ENCODE measurements at regions not wholly inside any gene's neighbourhood (a gene's known extent, or its start where the extent isn't known, plus 50 kb on each side); places are given as distances from the start of the nearest gene placed in this dataset.

GRCh38 chr18:55833543-55833942, 245.6 kb upstream of the TCF4 start:
- H3K27ac ChIP-seq (ENCODE audit: low read length), result no peak overlapping the region
- no peak overlapping the region for H3K4me3 ChIP-seq (ENCODE audit: low read length in 2 of 2)
- H3K9ac ChIP-seq (ENCODE audit: low read length in 2 of 2), result no peak overlapping the region
- no peaks in the 10 kb centered on the region for H3K36me3 ChIP-seq (ENCODE audit: control insufficient read depth in 2 of 2, insufficient read depth in 2 of 2, low read length in 2 of 2)
- no peaks in the 10 kb centered on the region for H3K27me3 ChIP-seq (ENCODE audit: control insufficient read depth in 1 of 2, insufficient read depth in 2 of 2, low read length in 2 of 2)
- no peaks in the 10 kb centered on the region for H3K9me3 ChIP-seq (ENCODE audit: control insufficient read depth in 2 of 2, low read length in 2 of 2)
- no peaks in the 10 kb centered on the region for H3K4me1 ChIP-seq (ENCODE audit: control insufficient read depth, insufficient read depth, low read length)

- H3K27me3 ChIP-seq (ENCODE audit: control insufficient read depth in 1 of 2, insufficient read depth in 2 of 2, low read length in 2 of 2), result no peaks in the 10 kb centered on the region
- no peaks in the 10 kb centered on the region for H3K36me3 ChIP-seq (ENCODE audit: control insufficient read depth in 2 of 2, insufficient read depth in 2 of 2, low read length in 2 of 2)
- H3K4me3 ChIP-seq (ENCODE audit: low read length in 2 of 2), result no peak overlapping the region
- H3K9ac ChIP-seq (ENCODE audit: low read length in 2 of 2), result no peak overlapping the region
- H3K9me3 ChIP-seq (ENCODE audit: control insufficient read depth in 2 of 2, low read length in 2 of 2), result no peaks in the 10 kb centered on the region
- no peaks in the 10 kb centered on the region for H3K4me1 ChIP-seq (ENCODE audit: control insufficient read depth, insufficient read depth, low read length)
- no peak overlapping the region for H3K27ac ChIP-seq (ENCODE audit: low read length)
These were observed 242.6 kb upstream of the TCF4 start for GRCh38 chr18:55830544-55830943.

- Histone ChIP-seq H3K9me3 (ENCODE audit: control insufficient read depth in 2 of 2, low read length in 2 of 2) (no peaks in the 10 kb centered on the region), H3K9ac (ENCODE audit: low read length in 2 of 2) (no peak overlapping the region), H3K27me3 (ENCODE audit: control insufficient read depth in 1 of 2, insufficient read depth in 2 of 2, low read length in 2 of 2) (no peaks in the 10 kb centered on the region), H3K4me1 (ENCODE audit: control insufficient read depth, insufficient read depth, low read length) (no peaks in the 10 kb centered on the region), H3K4me3 (ENCODE audit: low read length in 2 of 2) (no peak overlapping the region), H3K27ac (ENCODE audit: low read length) (no peak overlapping the region), H3K36me3 (ENCODE audit: control insufficient read depth in 2 of 2, insufficient read depth in 2 of 2, low read length in 2 of 2) (no peaks in the 10 kb centered on the region)
These were observed 233.2 kb upstream of the TCF4 start for GRCh38 chr18:55821219-55821618.

GRCh38 chr18:55819448-55819847, 231.5 kb upstream of the TCF4 start:
- no peaks in the 10 kb centered on the region for H3K27me3 ChIP-seq (ENCODE audit: control insufficient read depth in 1 of 2, insufficient read depth in 2 of 2, low read length in 2 of 2)
- no peaks in the 10 kb centered on the region for H3K9me3 ChIP-seq (ENCODE audit: control insufficient read depth in 2 of 2, low read length in 2 of 2)
- no peak overlapping the region for H3K4me3 ChIP-seq (ENCODE audit: low read length in 2 of 2)
- no peak overlapping the region for H3K9ac ChIP-seq (ENCODE audit: low read length in 2 of 2)
- H3K27ac ChIP-seq (ENCODE audit: low read length), result no peak overlapping the region
- no peaks in the 10 kb centered on the region for H3K4me1 ChIP-seq (ENCODE audit: control insufficient read depth, insufficient read depth, low read length)
- H3K36me3 ChIP-seq (ENCODE audit: control insufficient read depth in 2 of 2, insufficient read depth in 2 of 2, low read length in 2 of 2), result no peaks in the 10 kb centered on the region

- H3K9ac ChIP-seq (ENCODE audit: low read length in 2 of 2), result no peak overlapping the region
- H3K27ac ChIP-seq (ENCODE audit: low read length), result no peak overlapping the region
- no peak overlapping the region for H3K4me3 ChIP-seq (ENCODE audit: low read length in 2 of 2)
- no peaks in the 10 kb centered on the region for H3K36me3 ChIP-seq (ENCODE audit: control insufficient read depth in 2 of 2, insufficient read depth in 2 of 2, low read length in 2 of 2)
- H3K9me3 ChIP-seq (ENCODE audit: control insufficient read depth in 2 of 2, low read length in 2 of 2), result no peaks in the 10 kb centered on the region
- H3K27me3 ChIP-seq (ENCODE audit: control insufficient read depth in 1 of 2, insufficient read depth in 2 of 2, low read length in 2 of 2), result no peaks in the 10 kb centered on the region
- no peaks in the 10 kb centered on the region for H3K4me1 ChIP-seq (ENCODE audit: control insufficient read depth, insufficient read depth, low read length)
These were observed 230.3 kb upstream of the TCF4 start for GRCh38 chr18:55818284-55818683.

- Histone ChIP-seq H3K27me3 (ENCODE audit: control insufficient read depth in 1 of 2, insufficient read depth in 2 of 2, low read length in 2 of 2) (no peaks in the 10 kb centered on the region), H3K9ac (ENCODE audit: low read length in 2 of 2) (no peak overlapping the region), H3K36me3 (ENCODE audit: control insufficient read depth in 2 of 2, insufficient read depth in 2 of 2, low read length in 2 of 2) (no peaks in the 10 kb centered on the region), H3K9me3 (ENCODE audit: control insufficient read depth in 2 of 2, low read length in 2 of 2) (no peaks in the 10 kb centered on the region), H3K4me3 (ENCODE audit: low read length in 2 of 2) (no peak overlapping the region), H3K27ac (ENCODE audit: low read length) (no peak overlapping the region), H3K4me1 (ENCODE audit: control insufficient read depth, insufficient read depth, low read length) (no peaks in the 10 kb centered on the region)
These were observed 223.9 kb upstream of the TCF4 start for GRCh38 chr18:55811925-55812324.

GRCh38 chr18:55805666-55806065, 217.7 kb upstream of the TCF4 start:
- Histone ChIP-seq H3K9ac (ENCODE audit: low read length in 2 of 2) (no peak overlapping the region), H3K27me3 (ENCODE audit: control insufficient read depth in 1 of 2, insufficient read depth in 2 of 2, low read length in 2 of 2) (no peaks in the 10 kb centered on the region), H3K27ac (ENCODE audit: low read length) (no peak overlapping the region), H3K9me3 (ENCODE audit: control insufficient read depth in 2 of 2, low read length in 2 of 2) (no peaks in the 10 kb centered on the region), H3K4me1 (ENCODE audit: control insufficient read depth, insufficient read depth, low read length) (no peaks in the 10 kb centered on the region), H3K36me3 (ENCODE audit: control insufficient read depth in 2 of 2, insufficient read depth in 2 of 2, low read length in 2 of 2) (no peaks in the 10 kb centered on the region), H3K4me3 (ENCODE audit: low read length in 2 of 2) (no peak overlapping the region)

GRCh38 chr18:55795101-55795669, 207.2 kb upstream of the TCF4 start:
- Histone ChIP-seq H3K9ac (ENCODE audit: low read length in 2 of 2) (no peak overlapping the region), H3K9me3 (ENCODE audit: control insufficient read depth in 2 of 2, low read length in 2 of 2) (no peaks in the 10 kb centered on the region), H3K4me3 (ENCODE audit: low read length in 2 of 2) (peak overlapping the region; percentile 16 to 40), H3K36me3 (ENCODE audit: control insufficient read depth in 2 of 2, insufficient read depth in 2 of 2, low read length in 2 of 2) (no peaks in the 10 kb centered on the region), H3K27me3 (ENCODE audit: control insufficient read depth in 1 of 2, insufficient read depth in 2 of 2, low read length in 2 of 2) (no peaks in the 10 kb centered on the region), H3K27ac (ENCODE audit: low read length) (no peak overlapping the region), H3K4me1 (ENCODE audit: control insufficient read depth, insufficient read depth, low read length) (no peaks in the 10 kb centered on the region)

- Histone ChIP-seq H3K4me1 (ENCODE audit: control insufficient read depth, insufficient read depth, low read length) (no peaks in the 10 kb centered on the region), H3K9ac (ENCODE audit: low read length in 2 of 2) (no peak overlapping the region), H3K9me3 (ENCODE audit: control insufficient read depth in 2 of 2, low read length in 2 of 2) (no peaks in the 10 kb centered on the region), H3K27ac (ENCODE audit: low read length) (no peak overlapping the region), H3K4me3 (ENCODE audit: low read length in 2 of 2) (peak overlapping the region; percentile 16 to 40), H3K36me3 (ENCODE audit: control insufficient read depth in 2 of 2, insufficient read depth in 2 of 2, low read length in 2 of 2) (no peaks in the 10 kb centered on the region), H3K27me3 (ENCODE audit: control insufficient read depth in 1 of 2, insufficient read depth in 2 of 2, low read length in 2 of 2) (no peaks in the 10 kb centered on the region)
These were observed 206.5 kb upstream of the TCF4 start for GRCh38 chr18:55794288-55795052.

- Histone ChIP-seq H3K4me1 (ENCODE audit: control insufficient read depth, insufficient read depth, low read length) (no peaks in the 10 kb centered on the region), H3K27ac (ENCODE audit: low read length) (no peak overlapping the region), H3K36me3 (ENCODE audit: control insufficient read depth in 2 of 2, insufficient read depth in 2 of 2, low read length in 2 of 2) (no peaks in the 10 kb centered on the region), H3K9me3 (ENCODE audit: control insufficient read depth in 2 of 2, low read length in 2 of 2) (no peaks in the 10 kb centered on the region), H3K9ac (ENCODE audit: low read length in 2 of 2) (no peak overlapping the region), H3K27me3 (ENCODE audit: control insufficient read depth in 1 of 2, insufficient read depth in 2 of 2, low read length in 2 of 2) (no peaks in the 10 kb centered on the region), H3K4me3 (ENCODE audit: low read length in 2 of 2) (no peak overlapping the region)
These were observed 202.3 kb upstream of the TCF4 start for GRCh38 chr18:55790296-55790695.

GRCh38 chr18:55787536-55788073, 199.6 kb upstream of the TCF4 start:
- Histone ChIP-seq H3K27me3 (ENCODE audit: control insufficient read depth in 1 of 2, insufficient read depth in 2 of 2, low read length in 2 of 2) (no peaks in the 10 kb centered on the region), H3K9ac (ENCODE audit: low read length in 2 of 2) (no peak overlapping the region), H3K4me3 (ENCODE audit: low read length in 2 of 2) (no peak overlapping the region), H3K27ac (ENCODE audit: low read length) (no peak overlapping the region), H3K9me3 (ENCODE audit: control insufficient read depth in 2 of 2, low read length in 2 of 2) (no peaks in the 10 kb centered on the region), H3K36me3 (ENCODE audit: control insufficient read depth in 2 of 2, insufficient read depth in 2 of 2, low read length in 2 of 2) (no peaks in the 10 kb centered on the region), H3K4me1 (ENCODE audit: control insufficient read depth, insufficient read depth, low read length) (no peaks in the 10 kb centered on the region)

Measured in stomach smooth muscle (tissue), 2 donors.